ENCODE measurements at regions not wholly inside any gene's neighbourhood (a gene's known extent, or its start where the extent isn't known, plus 50 kb on each side); places are given as distances from the start of the nearest gene placed in this dataset.

DNA sequence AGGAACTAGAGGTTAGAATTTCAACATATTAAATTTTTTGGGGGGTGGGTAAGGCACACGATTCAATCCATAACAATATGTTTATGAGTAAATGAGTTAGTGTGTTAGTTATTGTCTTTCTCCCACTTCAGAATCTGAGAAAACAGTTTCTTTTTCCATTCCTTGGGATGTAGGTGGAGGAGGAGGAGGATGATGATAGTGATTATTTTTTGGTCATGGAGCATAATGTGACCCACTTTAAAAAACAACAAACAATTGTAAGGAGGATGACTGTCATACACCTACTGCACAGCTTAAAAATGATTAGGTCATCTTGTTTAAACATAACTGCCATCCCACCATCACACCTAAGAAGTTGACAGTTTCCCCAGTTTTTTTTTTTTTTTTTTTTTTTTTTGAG lies 148.7 kb downstream of the CDRT15L2 start:
- no peak for TF ChIP-seq YY1 (IDR thresholded peaks at IDR 0.05; ENCODE audit: extremely low read depth, insufficient replicate concordance, low read depth, low read length)
- no peak for TF ChIP-seq CTCF (IDR thresholded peaks at IDR 0.05 in 2 of 3, conservative IDR thresholded peaks at IDR 0.05 in 1 of 3; ENCODE audit: borderline replicate concordance in 1 of 3, insufficient read depth in 1 of 3, low read depth in 2 of 3, low read length in 2 of 3)
- no peak for TF ChIP-seq EZH2 (IDR thresholded peaks at IDR 0.05)
- TF ChIP-seq POLR2A (IDR thresholded peaks at IDR 0.05; ENCODE audit: borderline replicate concordance, extremely low read depth, insufficient read depth, insufficient read length), result no peak
- no peak for TF ChIP-seq JUND (IDR thresholded peaks at IDR 0.05)
- TF ChIP-seq RAD21 (IDR thresholded peaks at IDR 0.05; ENCODE audit: low read depth), result no peak

Measured in HCT116 (cell line).